ENCODE measurements at regions not wholly inside any gene's neighbourhood (a gene's known extent, or its start where the extent isn't known, plus 50 kb on each side); places are given as distances from the start of the nearest gene placed in this dataset.

- no peak for DNase-seq (ENCODE audit: low spot score)
- TF ChIP-seq CTCF (IDR thresholded peaks at IDR 0.05; ENCODE audit: borderline replicate concordance, control extremely low read depth, extremely low read depth, insufficient read depth, missing control alignments) = no peak
- in situ Hi-C loops (cut with MboI; ENCODE audit: low sequenced_read_pairs, unreplicated experiment) = no loop called here
Observed at GRCh38 chr14:89065879-89066278, 241.4 kb downstream of the TTC8 start.

- TF ChIP-seq CTCF (IDR thresholded peaks at IDR 0.05; ENCODE audit: borderline replicate concordance, control extremely low read depth, extremely low read depth, insufficient read depth, missing control alignments) = no peak
- in situ Hi-C loops (cut with MboI; ENCODE audit: low sequenced_read_pairs, unreplicated experiment) = no loop called here
- DNase-seq (ENCODE audit: low spot score) = no peak
Observed at GRCh38 chr14:89067293-89067972, 243.0 kb downstream of the TTC8 start.

- in situ Hi-C loops (cut with MboI; ENCODE audit: low sequenced_read_pairs, unreplicated experiment) = no loop called here
- TF ChIP-seq CTCF (IDR thresholded peaks at IDR 0.05; ENCODE audit: borderline replicate concordance, control extremely low read depth, extremely low read depth, insufficient read depth, missing control alignments) = no peak
- no peak for DNase-seq (ENCODE audit: low spot score)
Observed at GRCh38 chr14:89078021-89078795, 253.8 kb downstream of the TTC8 start.

- in situ Hi-C loops (cut with MboI; ENCODE audit: low sequenced_read_pairs, unreplicated experiment) = no loop called here
- TF ChIP-seq CTCF (IDR thresholded peaks at IDR 0.05; ENCODE audit: borderline replicate concordance, control extremely low read depth, extremely low read depth, insufficient read depth, missing control alignments) = no peak
- no peak for DNase-seq (ENCODE audit: low spot score)
Observed at GRCh38 chr14:89085231-89085731, 260.8 kb downstream of the TTC8 start.

- TF ChIP-seq CTCF (IDR thresholded peaks at IDR 0.05; ENCODE audit: borderline replicate concordance, control extremely low read depth, extremely low read depth, insufficient read depth, missing control alignments) = no peak
- in situ Hi-C loops (cut with MboI; ENCODE audit: low sequenced_read_pairs, unreplicated experiment) = no loop called here
- no peak for DNase-seq (ENCODE audit: low spot score)
Observed at GRCh38 chr14:89085737-89086382, 261.4 kb downstream of the TTC8 start.

- in situ Hi-C loops (cut with MboI; ENCODE audit: low sequenced_read_pairs, unreplicated experiment) = no loop called here
- TF ChIP-seq CTCF (IDR thresholded peaks at IDR 0.05; ENCODE audit: borderline replicate concordance, control extremely low read depth, extremely low read depth, insufficient read depth, missing control alignments) = no peak
- DNase-seq (ENCODE audit: low spot score) = no peak
Observed at GRCh38 chr14:89088530-89088929, 264.1 kb downstream of the TTC8 start.

Data from GM13976 (cell line).